Activated T-cell treated with anti-CD3 and anti-CD28 coated beads, Interleukin-2, amount 50 U/mL, for 72 hours (primary cell): ENCODE measurements at regions not wholly inside any gene's neighbourhood (a gene's known extent, or its start where the extent isn't known, plus 50 kb on each side); places are given as distances from the start of the nearest gene placed in this dataset.
"Not testable (repeated sequence)": the region's sequence is repeated elsewhere in the genome, so short reads cannot be mapped to it uniquely, and the experiment has no call there.

ENCODE experiments used
- ATAC-seq, 2 donors: fragments of 150-1000 bp; cut with Tn5 transposase; replicated peaks in 1 of 2; 2 replicates each; pipeline ENCODE4 v1.10.0; 2021; ENCODE audit warnings: moderate library complexity in 2 of 2, mild to moderate bottlenecking in 1 of 2
- DNase-seq, 2 donors: peaks; one replicate each; pipeline ENCODE4 v3.0.0; 2021 to 2022; ENCODE audit warnings: mixed read lengths in 1 of 2
- H3K27ac Mint-ChIP-seq: one replicate; pipeline ENCODE4 v1.8.0; 2022; ENCODE audit warnings: mild to moderate bottlenecking, moderate library complexity, mixed read lengths
- H3K27me3 Mint-ChIP-seq: one replicate; pipeline ENCODE4 v1.8.0; 2022; ENCODE audit warnings: low read depth, mixed read lengths
- H3K36me3 Mint-ChIP-seq, 2 donors: one replicate each; pipeline ENCODE4 v1.8.0; 2022; ENCODE audit warnings: mixed read lengths in 2 of 2, mild to moderate bottlenecking in 1 of 2; ENCODE audit not compliant: insufficient read depth in 2 of 2
- H3K4me1 Mint-ChIP-seq: one replicate; pipeline ENCODE4 v1.8.0; 2022; ENCODE audit warnings: low read depth, mixed read lengths
- H3K4me3 Mint-ChIP-seq, 2 donors: one replicate each; pipeline ENCODE4 v1.8.0; 2022; ENCODE audit warnings: mild to moderate bottlenecking in 2 of 2, mixed read lengths in 2 of 2, moderate library complexity in 2 of 2
- H3K9me3 Mint-ChIP-seq, 2 donors: one replicate each; pipeline ENCODE4 v1.8.0; 2022; ENCODE audit warnings: mixed read lengths in 2 of 2

DNA sequence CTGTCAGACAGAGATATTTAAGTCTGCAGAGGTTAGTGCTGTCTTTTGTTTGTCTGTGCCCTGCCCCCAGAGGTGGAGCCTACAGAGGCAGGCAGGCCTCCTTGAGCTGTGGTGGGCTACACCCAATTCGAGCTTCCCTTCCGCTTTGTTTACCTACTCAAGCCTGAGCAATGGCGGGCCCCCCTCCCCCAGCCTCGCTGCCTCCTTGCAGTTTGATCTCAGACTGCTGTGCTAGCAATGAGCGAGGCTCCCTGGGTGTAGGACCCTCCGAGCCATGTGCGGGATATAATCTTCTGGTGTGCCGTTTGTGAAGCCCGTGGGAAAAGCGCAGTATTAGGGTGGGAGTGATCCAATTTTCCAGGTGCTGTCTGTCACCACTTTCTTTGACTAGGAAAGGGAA, 366.3 kb upstream of the MAGEB18 start:
- DNase-seq, H3K27ac Mint-ChIP-seq, H3K36me3 Mint-ChIP-seq, H3K4me1 Mint-ChIP-seq, H3K27me3 Mint-ChIP-seq, H3K4me3 Mint-ChIP-seq, ATAC-seq: not testable (repeated sequence)
- H3K9me3 Mint-ChIP-seq: peaks cover 0 to 12% of the 10 kb centered on the region in 2 donors

DNA sequence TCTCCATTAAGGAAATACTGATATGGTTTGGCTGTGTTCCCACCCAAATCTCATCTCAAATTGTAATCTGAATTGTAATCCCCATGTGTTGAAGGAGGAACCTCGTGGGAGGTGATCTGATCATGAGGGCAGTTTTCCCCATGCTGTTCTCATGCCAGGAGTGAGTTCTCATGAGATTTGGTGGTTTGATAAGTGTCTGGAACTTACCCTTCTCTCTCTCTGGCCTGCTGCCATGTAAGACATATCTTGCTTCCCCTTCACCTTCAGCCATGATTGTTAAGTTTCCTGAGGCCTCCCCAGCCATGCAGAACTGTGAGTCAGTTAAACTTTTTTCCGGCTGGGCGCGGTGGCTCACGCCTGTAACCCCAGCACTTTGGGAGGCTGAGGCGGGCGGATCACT, 340.3 kb upstream of the MAGEB18 start:
- not testable (repeated sequence) for H3K4me3 Mint-ChIP-seq, DNase-seq, ATAC-seq, H3K4me1 Mint-ChIP-seq, H3K36me3 Mint-ChIP-seq, H3K27ac Mint-ChIP-seq, H3K27me3 Mint-ChIP-seq, H3K9me3 Mint-ChIP-seq

DNA sequence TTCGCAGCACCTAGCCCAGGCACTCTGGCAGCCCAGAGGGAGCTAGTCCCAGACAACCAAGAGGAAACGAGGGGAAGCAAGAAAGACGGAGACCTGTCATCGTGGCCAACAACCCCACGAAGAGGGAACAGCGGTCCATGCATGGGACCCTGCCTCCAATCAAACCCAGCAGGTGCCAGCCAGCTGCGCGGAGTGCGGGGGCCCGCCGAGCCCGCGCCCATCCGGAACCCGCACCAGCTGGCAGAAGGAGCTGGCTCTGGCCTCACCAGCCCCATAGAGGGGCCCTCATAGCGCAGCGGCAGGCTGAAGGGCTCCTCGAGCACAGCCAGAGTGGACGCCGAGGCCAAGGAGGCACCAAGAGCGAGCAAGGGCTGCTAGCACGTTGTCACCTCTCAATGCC, 332.4 kb upstream of the MAGEB18 start:
- no peak overlapping the region for H3K27ac Mint-ChIP-seq
- H3K27me3 Mint-ChIP-seq: no peaks in the 10 kb centered on the region
- H3K9me3 Mint-ChIP-seq: peaks cover 0 to 3% of the 10 kb centered on the region in 2 donors
- DNase-seq (no peak), ATAC-seq (no peak)
- no peaks in the 10 kb centered on the region for H3K4me1 Mint-ChIP-seq
- no peak overlapping the region for H3K4me3 Mint-ChIP-seq
- H3K36me3 Mint-ChIP-seq: peaks cover 0 to 2% of the 10 kb centered on the region in 2 donors

DNA sequence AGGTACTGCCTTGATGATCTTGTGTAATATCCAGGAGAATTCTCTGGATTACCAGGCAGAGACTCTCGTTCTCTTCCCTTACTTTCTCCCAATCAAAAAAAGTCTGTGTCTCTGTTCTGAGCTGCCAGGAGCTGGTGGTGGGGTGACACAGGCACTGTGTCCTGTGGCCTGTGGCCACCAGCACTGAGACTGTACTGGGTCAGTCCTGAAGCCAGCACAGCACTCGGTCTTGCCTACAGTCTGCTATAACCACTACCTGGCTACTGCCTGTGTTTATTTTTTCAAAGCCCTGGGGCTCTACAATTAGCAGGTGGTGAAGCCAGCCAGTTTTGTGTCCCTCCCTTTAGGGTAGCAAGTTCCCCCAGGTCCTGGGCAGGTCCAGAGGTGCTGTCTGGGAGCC, 331.1 kb upstream of the MAGEB18 start:
- Mint-ChIP-seq H3K27ac (no peak overlapping the region), H3K27me3 (no peaks in the 10 kb centered on the region), H3K9me3 (peaks cover 0 to 5% of the 10 kb centered on the region in 2 donors), H3K36me3 (peaks cover 0 to 2% of the 10 kb centered on the region in 2 donors), H3K4me1 (no peaks in the 10 kb centered on the region), H3K4me3 (no peak overlapping the region)
- no peak for ATAC-seq
- no peak for DNase-seq

DNA sequence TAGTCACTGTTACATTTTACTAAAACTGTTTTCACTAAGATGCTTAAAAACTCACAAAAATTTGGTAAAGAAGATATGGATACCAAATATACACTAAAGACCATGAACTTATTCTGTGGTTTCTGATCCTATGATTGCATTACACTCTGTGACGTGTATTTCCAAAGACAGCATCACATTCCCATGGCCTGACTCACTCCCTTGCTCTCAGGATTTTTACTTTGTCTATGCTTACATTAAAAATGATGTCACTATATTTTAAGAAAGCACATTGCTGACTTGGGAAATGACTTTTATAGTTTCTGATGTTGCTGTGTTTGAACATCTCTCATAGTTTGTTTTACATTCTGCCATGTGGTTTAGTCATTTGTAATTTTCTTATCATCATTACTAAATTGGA, 327.9 kb upstream of the MAGEB18 start:
- DNase-seq: no peak
- Mint-ChIP-seq H3K9me3 (peaks cover 0 to 2% of the 10 kb centered on the region in 2 donors), H3K4me1 (no peaks in the 10 kb centered on the region), H3K27me3 (no peaks in the 10 kb centered on the region), H3K36me3 (peaks cover 0 to 2% of the 10 kb centered on the region in 2 donors), H3K27ac (no peak overlapping the region), H3K4me3 (no peak overlapping the region)
- ATAC-seq: no peak

DNA sequence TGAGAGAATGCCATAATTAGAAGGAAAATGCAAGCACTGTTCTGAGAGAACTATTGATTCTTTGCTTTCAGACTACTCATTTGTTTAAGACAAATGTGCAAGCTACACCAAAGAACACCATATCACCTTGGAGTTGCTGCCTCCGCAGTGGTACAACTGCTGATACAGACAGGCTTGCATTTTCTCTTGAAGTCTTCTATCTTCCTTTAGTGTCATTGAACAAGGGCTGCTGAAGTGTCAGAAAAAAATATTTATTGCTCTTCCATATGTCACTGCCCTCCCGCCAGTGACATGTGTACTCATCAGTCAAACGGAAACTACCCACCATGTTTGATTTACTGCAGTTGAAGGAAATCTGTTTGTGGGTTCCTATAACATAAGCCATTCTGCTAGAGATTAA, 318.3 kb upstream of the MAGEB18 start:
- no peaks in the 10 kb centered on the region for H3K27me3 Mint-ChIP-seq
- H3K4me1 Mint-ChIP-seq: no peaks in the 10 kb centered on the region
- DNase-seq (no peak), ATAC-seq (no peak)
- no peak overlapping the region for H3K27ac Mint-ChIP-seq
- no peaks in the 10 kb centered on the region for H3K36me3 Mint-ChIP-seq
- no peak overlapping the region for H3K4me3 Mint-ChIP-seq
- peaks cover 0 to 4% of the 10 kb centered on the region in 2 donors for H3K9me3 Mint-ChIP-seq

DNA sequence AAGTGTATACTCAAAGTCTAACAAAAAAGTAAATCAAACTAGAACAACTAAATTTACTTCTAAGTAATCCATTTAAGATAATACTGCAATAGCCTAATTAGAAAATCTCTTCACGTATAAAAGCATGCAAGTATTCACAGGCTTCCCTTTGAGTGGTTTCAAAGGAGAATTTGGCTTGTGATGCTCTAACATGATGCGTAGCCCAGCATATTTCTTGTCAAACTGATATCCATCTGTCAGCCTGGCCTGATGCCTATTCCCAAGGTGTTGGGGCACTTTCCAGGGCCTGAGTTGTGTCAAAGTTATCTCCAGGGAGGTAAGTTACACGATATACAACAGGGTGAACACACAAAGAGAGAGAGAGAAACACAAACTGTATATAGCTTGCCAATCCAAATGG, 287.0 kb upstream of the MAGEB18 start:
- Mint-ChIP-seq H3K4me1 (no peaks in the 10 kb centered on the region), H3K9me3 (peaks cover 0 to 2% of the 10 kb centered on the region in 2 donors)

DNA sequence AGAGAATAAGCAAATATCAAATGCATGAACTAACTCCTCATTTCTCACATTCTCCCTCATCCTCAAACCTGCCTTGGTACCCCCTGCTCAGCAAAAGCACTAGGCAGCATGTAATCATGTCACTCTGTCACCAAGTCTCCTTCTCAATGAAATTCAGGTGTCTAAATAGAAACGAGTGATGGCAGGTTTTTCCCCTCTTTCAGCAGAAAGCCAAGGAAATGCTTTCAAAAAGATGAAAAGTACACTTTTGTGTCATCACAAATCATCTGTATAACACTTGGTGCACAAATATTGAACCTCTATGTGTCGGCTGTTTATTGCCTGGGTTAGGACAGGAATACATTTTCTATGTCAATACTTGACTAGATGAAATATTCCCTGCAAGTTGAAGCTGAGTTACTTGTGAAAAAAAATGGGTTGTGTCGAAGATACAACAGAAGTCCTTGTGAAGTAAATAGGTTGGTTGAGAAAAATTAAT, 285.1 kb upstream of the MAGEB18 start:
- DNase-seq (no peak), ATAC-seq (no peak)
- peaks cover 0 to 2% of the 10 kb centered on the region in 2 donors for H3K9me3 Mint-ChIP-seq
- no peak overlapping the region for H3K27ac Mint-ChIP-seq
- no peaks in the 10 kb centered on the region for H3K27me3 Mint-ChIP-seq
- H3K4me1 Mint-ChIP-seq: no peaks in the 10 kb centered on the region
- H3K36me3 Mint-ChIP-seq: no peaks in the 10 kb centered on the region
- no peak overlapping the region for H3K4me3 Mint-ChIP-seq

More for the DNA sequence above, 287.0 kb upstream of the MAGEB18 start:
- no peaks in the 10 kb centered on the region for H3K36me3 Mint-ChIP-seq
- ATAC-seq (no peak), DNase-seq (no peak)
- H3K27ac Mint-ChIP-seq: no peak overlapping the region
- no peak overlapping the region for H3K4me3 Mint-ChIP-seq
- no peaks in the 10 kb centered on the region for H3K27me3 Mint-ChIP-seq

DNA sequence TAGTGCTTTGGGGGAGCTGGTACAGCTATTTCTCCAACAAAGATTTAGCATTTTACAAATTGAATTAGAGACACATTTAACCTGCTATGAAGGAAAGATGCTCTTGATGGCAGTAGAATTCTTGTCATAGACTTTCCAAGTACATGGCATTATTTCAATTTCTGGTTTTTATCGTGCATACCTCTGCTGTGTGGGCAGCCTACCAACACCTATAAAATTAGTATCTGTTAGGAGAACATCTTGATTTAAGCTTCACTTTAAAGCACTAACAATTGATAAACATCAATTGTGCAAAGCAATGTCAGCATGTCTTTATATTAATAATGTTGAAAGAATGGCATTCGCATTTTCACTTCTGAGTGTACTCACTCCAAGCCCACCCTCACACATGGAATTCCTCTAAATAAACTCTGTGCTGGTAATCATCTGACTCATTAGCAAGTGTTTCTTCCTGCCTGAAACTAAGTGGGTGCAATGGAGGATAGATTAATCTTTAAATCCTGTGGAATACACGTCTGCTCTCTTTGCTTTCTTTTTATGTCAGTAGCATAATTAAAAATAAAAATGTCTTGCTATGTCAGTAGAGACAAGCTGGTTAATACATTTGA, 279.8 kb upstream of the MAGEB18 start:
- ATAC-seq: no peak

DNA sequence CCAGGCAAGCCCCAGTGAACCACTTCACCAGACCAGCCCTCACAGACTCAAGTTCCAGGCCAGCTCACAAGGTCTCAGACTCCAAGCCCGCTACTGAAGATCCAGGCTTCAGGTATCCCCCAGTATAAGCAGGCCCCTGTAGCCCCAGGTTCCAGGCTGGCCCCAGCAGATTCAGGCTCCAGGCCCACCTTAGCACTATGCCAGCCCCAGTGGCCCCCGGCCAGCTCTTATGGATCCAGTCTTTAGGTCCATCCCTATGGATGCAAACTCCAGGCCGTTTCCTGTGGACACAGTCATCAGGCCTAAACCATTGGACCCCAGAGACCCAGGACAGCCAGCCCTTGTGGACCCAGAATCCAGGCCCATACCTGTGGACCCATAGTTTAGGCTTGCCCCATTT, 277.8 kb upstream of the MAGEB18 start:
- H3K27ac Mint-ChIP-seq: no peak overlapping the region
- no peaks in the 10 kb centered on the region for H3K27me3 Mint-ChIP-seq
- H3K4me1 Mint-ChIP-seq: no peaks in the 10 kb centered on the region
- no peak overlapping the region for H3K4me3 Mint-ChIP-seq
- H3K36me3 Mint-ChIP-seq: no peaks in the 10 kb centered on the region
- DNase-seq (no peak), ATAC-seq (no peak)
- peaks cover 1 to 6% of the 10 kb centered on the region in 2 donors for H3K9me3 Mint-ChIP-seq

More for the DNA sequence above, 279.8 kb upstream of the MAGEB18 start:
- peaks cover 1 to 6% of the 10 kb centered on the region in 2 donors for H3K9me3 Mint-ChIP-seq
- no peak overlapping the region for H3K4me3 Mint-ChIP-seq
- H3K27ac Mint-ChIP-seq: no peak overlapping the region
- no peak for DNase-seq
- no peaks in the 10 kb centered on the region for H3K36me3 Mint-ChIP-seq
- H3K4me1 Mint-ChIP-seq: no peaks in the 10 kb centered on the region
- H3K27me3 Mint-ChIP-seq: no peaks in the 10 kb centered on the region

DNA sequence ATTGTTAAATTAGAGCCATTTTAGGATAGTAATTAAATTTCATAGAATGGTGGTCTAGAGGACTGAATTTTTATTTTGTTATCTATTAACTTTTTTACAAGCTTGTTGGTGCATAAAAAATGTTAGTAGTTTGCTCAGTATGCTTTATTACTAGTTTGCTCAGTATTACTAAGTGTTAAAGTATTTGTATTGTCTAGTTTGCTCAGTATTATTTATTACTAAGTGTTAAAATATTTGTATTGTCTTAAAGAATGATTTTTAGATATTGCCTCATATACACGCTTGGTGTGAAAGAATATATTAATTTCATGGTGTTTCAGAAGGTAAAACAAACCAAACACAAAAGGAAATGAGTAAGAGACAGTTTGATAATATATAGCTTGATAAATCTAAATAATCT, 268.4 kb upstream of the MAGEB18 start:
- Mint-ChIP-seq H3K4me3 (no peak overlapping the region), H3K9me3 (peaks cover 0 to 3% of the 10 kb centered on the region in 2 donors), H3K27ac (no peak overlapping the region), H3K36me3 (no peaks in the 10 kb centered on the region), H3K4me1 (no peaks in the 10 kb centered on the region), H3K27me3 (no peaks in the 10 kb centered on the region)
- ATAC-seq (no peak), DNase-seq (no peak)

DNA sequence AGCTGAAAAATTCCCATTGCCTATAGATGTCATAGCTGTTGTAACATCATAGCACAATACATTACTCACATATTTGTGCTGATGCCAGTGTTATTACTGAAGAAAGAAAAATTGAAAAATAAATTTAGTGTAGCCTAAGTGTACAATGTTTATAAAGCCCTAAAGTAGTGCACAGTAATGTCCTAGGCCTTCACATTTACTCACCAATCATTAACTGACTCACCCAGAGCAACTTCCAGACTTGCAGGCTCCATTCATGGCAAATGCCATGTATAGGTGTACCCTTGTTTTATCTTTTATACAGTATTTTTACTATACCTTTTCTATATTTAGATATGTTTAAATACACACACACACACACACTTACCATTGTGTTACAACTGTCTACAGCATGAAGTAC, 265.4 kb upstream of the MAGEB18 start:
- peaks cover 0 to 5% of the 10 kb centered on the region in 2 donors for H3K9me3 Mint-ChIP-seq
- no peak for DNase-seq
- H3K27me3 Mint-ChIP-seq: no peaks in the 10 kb centered on the region
- H3K4me3 Mint-ChIP-seq: no peak overlapping the region
- H3K4me1 Mint-ChIP-seq: no peaks in the 10 kb centered on the region
- ATAC-seq: no peak
- no peak overlapping the region for H3K27ac Mint-ChIP-seq
- no peaks in the 10 kb centered on the region for H3K36me3 Mint-ChIP-seq

DNA sequence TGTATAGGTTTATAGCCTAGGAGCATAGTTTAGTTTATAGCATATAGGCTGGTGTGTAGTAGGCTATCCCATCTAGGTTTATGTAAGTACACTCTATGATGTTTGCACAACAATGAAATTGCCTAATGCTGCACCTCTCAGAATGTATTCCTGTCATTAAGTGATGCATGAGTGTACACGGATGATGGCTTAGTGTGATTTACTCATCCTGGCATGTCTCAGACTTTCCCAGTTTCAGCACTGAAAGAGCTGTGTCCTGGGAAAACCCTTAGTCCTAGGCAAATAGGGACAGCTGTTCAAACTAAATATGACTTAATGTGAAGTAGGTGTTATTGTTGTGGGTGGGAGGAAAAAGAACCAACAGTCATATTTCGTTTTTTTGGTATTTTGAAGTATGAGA, 264.9 kb upstream of the MAGEB18 start:
- DNase-seq (no peak), ATAC-seq (no peak)
- no peaks in the 10 kb centered on the region for H3K36me3 Mint-ChIP-seq
- H3K4me3 Mint-ChIP-seq: no peak overlapping the region
- H3K27me3 Mint-ChIP-seq: no peaks in the 10 kb centered on the region
- H3K4me1 Mint-ChIP-seq: no peaks in the 10 kb centered on the region
- peaks cover 0 to 5% of the 10 kb centered on the region in 2 donors for H3K9me3 Mint-ChIP-seq
- no peak overlapping the region for H3K27ac Mint-ChIP-seq

DNA sequence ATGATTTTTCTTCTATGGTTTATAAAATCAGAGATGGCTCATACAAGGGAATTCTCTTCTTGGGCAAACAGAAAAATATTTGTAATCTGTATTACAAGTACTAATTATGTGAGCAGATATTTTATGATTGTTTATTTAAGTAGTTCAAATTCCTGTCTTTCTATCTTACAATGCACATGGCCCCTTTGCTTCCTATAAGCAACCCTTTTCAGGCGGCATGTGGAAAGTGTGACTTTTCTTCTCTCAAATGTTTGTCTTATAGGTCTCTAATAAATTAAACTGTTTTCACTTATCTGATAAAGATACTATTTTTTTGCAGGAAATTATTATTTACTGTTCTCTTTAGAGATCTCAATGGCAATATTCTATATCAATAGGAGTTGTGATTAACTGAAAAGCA, 259.3 kb upstream of the MAGEB18 start:
- DNase-seq: no peak
- Mint-ChIP-seq H3K27me3 (no peaks in the 10 kb centered on the region), H3K9me3 (peaks cover 2 to 5% of the 10 kb centered on the region in 2 donors), H3K27ac (no peak overlapping the region), H3K36me3 (no peaks in the 10 kb centered on the region), H3K4me1 (no peaks in the 10 kb centered on the region), H3K4me3 (no peak overlapping the region)
- ATAC-seq: no peak
